ENCODE measurements at regions not wholly inside any gene's neighbourhood (a gene's known extent, or its start where the extent isn't known, plus 50 kb on each side); places are given as distances from the start of the nearest gene placed in this dataset.

DNA sequence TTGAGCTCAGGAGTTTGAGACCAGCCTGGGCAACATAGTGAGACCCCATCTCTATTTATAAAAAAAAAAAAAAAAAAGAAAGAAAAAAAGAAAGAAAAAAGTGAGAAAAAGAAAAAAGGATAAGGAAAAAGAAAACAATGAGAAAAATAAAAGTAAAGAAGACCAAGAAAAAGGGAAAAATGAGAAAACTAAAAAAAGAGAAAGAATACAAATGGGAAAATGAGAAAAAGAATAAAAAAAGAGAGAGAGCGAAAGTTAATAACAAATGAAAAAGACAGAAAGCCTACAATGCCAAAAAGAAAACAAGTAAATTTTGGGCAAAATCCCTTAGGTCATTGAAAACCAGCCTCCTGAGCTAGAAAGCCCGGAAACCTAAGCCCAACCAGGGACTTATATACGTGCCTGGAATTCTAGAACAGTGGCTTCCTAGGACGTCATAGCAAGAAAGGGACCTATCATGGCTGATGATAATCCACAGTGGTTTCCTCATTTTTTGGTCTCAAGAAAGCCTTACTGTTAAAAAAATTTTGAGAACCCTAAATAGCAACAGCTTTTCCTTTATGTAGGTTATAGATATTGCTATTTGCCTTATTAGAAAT is 131.7 kb upstream of the CLINT1 start:
- DNase-seq, result no peak
- no peaks in the 10 kb centered on the region for H3K9me3 ChIP-seq (ENCODE audit: control insufficient read depth, low read length)
- H3K27ac ChIP-seq (ENCODE audit: low read depth, low read length), result no peak overlapping the region
- no peaks in the 10 kb centered on the region for H3K9me3 Mint-ChIP-seq
- no peak overlapping the region for H3K4me3 Mint-ChIP-seq
- WGBS, 2 experiments (ENCODE audit: insufficient coverage in 1 of 2, insufficient read length in 1 of 2), result 92 to 97% methylated on average over 4 of the region's 4 CpGs
- H3K9ac ChIP-seq (ENCODE audit: extremely low read depth, low read length, poor library complexity, severe bottlenecking), result no peak overlapping the region
- peaks cover 6% of the 10 kb centered on the region for H3K27me3 Mint-ChIP-seq (ENCODE audit: insufficient read depth)
- TF ChIP-seq, protein P1, sequence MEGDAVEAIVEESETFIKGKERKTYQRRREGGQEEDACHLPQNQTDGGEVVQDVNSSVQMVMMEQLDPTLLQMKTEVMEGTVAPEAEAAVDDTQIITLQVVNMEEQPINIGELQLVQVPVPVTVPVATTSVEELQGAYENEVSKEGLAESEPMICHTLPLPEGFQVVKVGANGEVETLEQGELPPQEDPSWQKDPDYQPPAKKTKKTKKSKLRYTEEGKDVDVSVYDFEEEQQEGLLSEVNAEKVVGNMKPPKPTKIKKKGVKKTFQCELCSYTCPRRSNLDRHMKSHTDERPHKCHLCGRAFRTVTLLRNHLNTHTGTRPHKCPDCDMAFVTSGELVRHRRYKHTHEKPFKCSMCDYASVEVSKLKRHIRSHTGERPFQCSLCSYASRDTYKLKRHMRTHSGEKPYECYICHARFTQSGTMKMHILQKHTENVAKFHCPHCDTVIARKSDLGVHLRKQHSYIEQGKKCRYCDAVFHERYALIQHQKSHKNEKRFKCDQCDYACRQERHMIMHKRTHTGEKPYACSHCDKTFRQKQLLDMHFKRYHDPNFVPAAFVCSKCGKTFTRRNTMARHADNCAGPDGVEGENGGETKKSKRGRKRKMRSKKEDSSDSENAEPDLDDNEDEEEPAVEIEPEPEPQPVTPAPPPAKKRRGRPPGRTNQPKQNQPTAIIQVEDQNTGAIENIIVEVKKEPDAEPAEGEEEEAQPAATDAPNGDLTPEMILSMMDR (conservative IDR thresholded peaks at IDR 0.05), result no peak
- H3K36me3 ChIP-seq (ENCODE audit: control insufficient read depth, insufficient read depth, low read length), result no peaks in the 10 kb centered on the region
- no peaks in the 10 kb centered on the region for H3K4me1 ChIP-seq (ENCODE audit: control insufficient read depth, insufficient read depth, low read length)
- no peak overlapping the region for H3K4me3 ChIP-seq (ENCODE audit: low read length)
- no peaks in the 10 kb centered on the region for H3K36me3 Mint-ChIP-seq (ENCODE audit: low read depth)
- no peak overlapping the region for H3K27ac Mint-ChIP-seq
- H3K4me1 Mint-ChIP-seq, result peaks cover 7% of the 10 kb centered on the region
- no peaks in the 10 kb centered on the region for H3K27me3 ChIP-seq (ENCODE audit: control insufficient read depth, insufficient read depth, low read length, poor library complexity, severe bottlenecking)

- no peaks in the 10 kb centered on the region for H3K9me3 ChIP-seq (ENCODE audit: control insufficient read depth, low read length)
- no peak overlapping the region for H3K27ac Mint-ChIP-seq
- TF ChIP-seq, protein P1 (conservative IDR thresholded peaks at IDR 0.05), result no peak
- no peaks in the 10 kb centered on the region for H3K36me3 Mint-ChIP-seq (ENCODE audit: low read depth)
- H3K27me3 ChIP-seq (ENCODE audit: control insufficient read depth, insufficient read depth, low read length, poor library complexity, severe bottlenecking), result no peaks in the 10 kb centered on the region
- H3K4me3 ChIP-seq (ENCODE audit: low read length), result no peak overlapping the region
- H3K9me3 Mint-ChIP-seq, result no peaks in the 10 kb centered on the region
- no peaks in the 10 kb centered on the region for H3K36me3 ChIP-seq (ENCODE audit: control insufficient read depth, insufficient read depth, low read length)
- H3K27me3 Mint-ChIP-seq (ENCODE audit: insufficient read depth), result peaks cover 6% of the 10 kb centered on the region
- no peak for DNase-seq
- H3K4me3 Mint-ChIP-seq, result no peak overlapping the region
- WGBS, 2 experiments (ENCODE audit: insufficient coverage in 1 of 2, insufficient read length in 1 of 2), result 93% methylated on average over 6 of the region's 6 CpGs
- H3K9ac ChIP-seq (ENCODE audit: extremely low read depth, low read length, poor library complexity, severe bottlenecking), result no peak overlapping the region
- no peak overlapping the region for H3K27ac ChIP-seq (ENCODE audit: low read depth, low read length)
- peaks cover under 1% of the 10 kb centered on the region for H3K4me1 Mint-ChIP-seq
- no peaks in the 10 kb centered on the region for H3K4me1 ChIP-seq (ENCODE audit: control insufficient read depth, insufficient read depth, low read length)
Measured at GRCh38 chr5:157989296-157989695, 130.4 kb upstream of the CLINT1 start.

GRCh38 chr5:157987259-157987658 is 128.3 kb upstream of the CLINT1 start:
- Mint-ChIP-seq H3K27ac (no peak overlapping the region), H3K36me3 (ENCODE audit: low read depth) (peaks cover 2% of the 10 kb centered on the region)
- WGBS, 2 experiments (ENCODE audit: insufficient coverage in 1 of 2, insufficient read length in 1 of 2), result 93 to 98% methylated on average over 4 to 15 of the region's 15 CpGs

More at GRCh38 chr5:157987259-157987658, 128.3 kb upstream of the CLINT1 start:
- TF ChIP-seq, protein P1 (conservative IDR thresholded peaks at IDR 0.05), result no peak
- no peaks in the 10 kb centered on the region for H3K36me3 ChIP-seq (ENCODE audit: control insufficient read depth, insufficient read depth, low read length)
- no peak overlapping the region for H3K9ac ChIP-seq (ENCODE audit: extremely low read depth, low read length, poor library complexity, severe bottlenecking)
- no peak overlapping the region for H3K27ac ChIP-seq (ENCODE audit: low read depth, low read length)
- H3K4me3 ChIP-seq (ENCODE audit: low read length), result no peak overlapping the region
- no peaks in the 10 kb centered on the region for H3K27me3 ChIP-seq (ENCODE audit: control insufficient read depth, insufficient read depth, low read length, poor library complexity, severe bottlenecking)
- DNase-seq, result no peak
- H3K4me1 ChIP-seq (ENCODE audit: control insufficient read depth, insufficient read depth, low read length), result no peaks in the 10 kb centered on the region
- Mint-ChIP-seq H3K27me3 (ENCODE audit: insufficient read depth) (peaks cover 6% of the 10 kb centered on the region), H3K9me3 (peaks cover 5% of the 10 kb centered on the region), H3K4me1 (no peaks in the 10 kb centered on the region), H3K4me3 (no peak overlapping the region)
- H3K9me3 ChIP-seq (ENCODE audit: control insufficient read depth, low read length), result no peaks in the 10 kb centered on the region

Measured in endodermal cell (in vitro differentiated cells).